ENCODE measurements at regions not wholly inside any gene's neighbourhood (a gene's known extent, or its start where the extent isn't known, plus 50 kb on each side); places are given as distances from the start of the nearest gene placed in this dataset.

DNA sequence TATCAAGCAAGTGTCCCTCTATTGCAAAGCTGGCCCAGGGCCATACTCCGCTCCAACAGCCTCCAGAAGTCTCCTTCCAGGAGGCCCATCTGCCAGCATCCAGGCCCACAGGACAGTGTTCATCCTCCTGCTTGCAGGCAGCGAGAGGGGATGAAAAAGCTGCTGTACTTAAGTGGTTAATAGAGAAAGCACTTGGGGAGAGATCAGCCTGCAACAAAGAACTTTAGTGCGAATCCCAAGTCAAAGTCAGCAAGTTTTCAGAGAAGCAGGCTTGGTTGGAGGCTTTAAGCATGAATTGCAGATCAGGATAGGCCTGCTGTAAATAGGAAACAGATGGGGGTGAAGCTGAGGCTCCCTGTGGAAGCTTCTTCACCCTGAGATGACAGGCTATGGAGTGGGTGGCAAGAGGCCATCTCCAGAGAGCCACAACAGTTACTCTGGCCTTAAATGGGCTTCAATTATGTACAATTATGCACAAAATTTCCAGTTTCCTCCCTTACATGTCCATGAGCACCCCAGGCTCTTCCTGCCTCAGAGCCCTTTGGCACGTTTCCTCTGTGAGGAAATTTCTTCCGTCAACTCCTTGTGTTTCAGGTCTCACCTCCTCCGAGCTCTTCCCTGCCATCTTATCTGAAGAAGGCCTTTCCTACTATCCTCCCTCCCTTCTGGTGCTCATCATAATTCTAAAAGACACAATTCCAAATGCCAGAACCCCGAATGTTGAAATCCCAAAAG lies 98.0 kb upstream of the NR3C1 start:
- Histone ChIP-seq H3K27me3 (no peaks in the 10 kb centered on the region), H3K36me3 (replicated peaks in 1 of 2; ENCODE audit: insufficient read depth in 1 of 2, low read depth in 2 of 2) (no peaks in the 10 kb centered on the region), H3K27ac (no peak overlapping the region), H3K4me3 (no peak overlapping the region), H3K4me1 (peaks cover 13% of the 10 kb centered on the region), H3K9me3 (no peaks in the 10 kb centered on the region)
- 86 to 92% methylated on average over 7 of the region's 7 CpGs for WGBS, 2 donors
- ATAC-seq (no peak), DNase-seq (no peak)
- intact Hi-C loops (cut with DNase I): no loop called here
- TF ChIP-seq, protein P1, sequence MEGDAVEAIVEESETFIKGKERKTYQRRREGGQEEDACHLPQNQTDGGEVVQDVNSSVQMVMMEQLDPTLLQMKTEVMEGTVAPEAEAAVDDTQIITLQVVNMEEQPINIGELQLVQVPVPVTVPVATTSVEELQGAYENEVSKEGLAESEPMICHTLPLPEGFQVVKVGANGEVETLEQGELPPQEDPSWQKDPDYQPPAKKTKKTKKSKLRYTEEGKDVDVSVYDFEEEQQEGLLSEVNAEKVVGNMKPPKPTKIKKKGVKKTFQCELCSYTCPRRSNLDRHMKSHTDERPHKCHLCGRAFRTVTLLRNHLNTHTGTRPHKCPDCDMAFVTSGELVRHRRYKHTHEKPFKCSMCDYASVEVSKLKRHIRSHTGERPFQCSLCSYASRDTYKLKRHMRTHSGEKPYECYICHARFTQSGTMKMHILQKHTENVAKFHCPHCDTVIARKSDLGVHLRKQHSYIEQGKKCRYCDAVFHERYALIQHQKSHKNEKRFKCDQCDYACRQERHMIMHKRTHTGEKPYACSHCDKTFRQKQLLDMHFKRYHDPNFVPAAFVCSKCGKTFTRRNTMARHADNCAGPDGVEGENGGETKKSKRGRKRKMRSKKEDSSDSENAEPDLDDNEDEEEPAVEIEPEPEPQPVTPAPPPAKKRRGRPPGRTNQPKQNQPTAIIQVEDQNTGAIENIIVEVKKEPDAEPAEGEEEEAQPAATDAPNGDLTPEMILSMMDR (IDR thresholded peaks at IDR 0.05): no peak
- TF ChIP-seq POLR2A (IDR thresholded peaks at IDR 0.05): no peak

DNA sequence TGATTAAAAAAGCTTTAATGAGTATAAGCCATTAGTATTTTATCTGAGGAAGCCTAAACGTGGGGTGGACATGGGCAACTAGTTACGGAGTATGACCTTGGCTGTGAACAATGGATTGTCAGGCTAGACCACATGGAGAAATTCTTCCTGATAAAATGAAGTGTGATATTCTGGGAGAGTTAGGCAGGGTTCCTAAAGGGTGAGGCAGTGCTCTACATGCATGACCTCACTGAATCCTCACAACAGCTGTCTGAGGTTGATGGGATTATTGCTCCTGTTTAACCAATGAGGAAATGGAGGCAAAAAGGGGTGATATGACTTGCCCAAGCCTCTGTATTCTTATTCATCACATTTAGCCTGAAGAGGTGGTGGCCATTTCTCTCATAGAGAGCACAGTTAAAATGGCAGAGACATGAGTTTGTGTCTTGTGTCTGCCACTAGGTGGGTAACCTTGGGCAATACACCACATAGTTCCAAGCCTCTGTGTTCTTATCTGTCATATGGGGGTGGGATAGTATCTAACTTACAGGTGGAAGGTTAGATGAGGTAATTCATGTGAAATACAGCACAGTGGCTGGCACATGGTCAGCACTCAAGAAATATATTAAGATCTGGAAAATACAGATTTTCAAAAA lies 96.1 kb upstream of the NR3C1 start:
- Histone ChIP-seq H3K27me3 (no peaks in the 10 kb centered on the region), H3K9me3 (no peaks in the 10 kb centered on the region), H3K36me3 (replicated peaks in 1 of 2; ENCODE audit: insufficient read depth in 1 of 2, low read depth in 2 of 2) (no peaks in the 10 kb centered on the region), H3K4me1 (peaks cover 13% of the 10 kb centered on the region), H3K4me3 (no peak overlapping the region), H3K27ac (no peak overlapping the region)
- 19 to 24% methylated on average over 2 of the region's 2 CpGs for WGBS, 2 donors
- DNase-seq (no peak), ATAC-seq (no peak)
- no peak for TF ChIP-seq POLR2A (IDR thresholded peaks at IDR 0.05)
- TF ChIP-seq, protein P1 (IDR thresholded peaks at IDR 0.05): no peak
- intact Hi-C loops (cut with DNase I): no loop called here

DNA sequence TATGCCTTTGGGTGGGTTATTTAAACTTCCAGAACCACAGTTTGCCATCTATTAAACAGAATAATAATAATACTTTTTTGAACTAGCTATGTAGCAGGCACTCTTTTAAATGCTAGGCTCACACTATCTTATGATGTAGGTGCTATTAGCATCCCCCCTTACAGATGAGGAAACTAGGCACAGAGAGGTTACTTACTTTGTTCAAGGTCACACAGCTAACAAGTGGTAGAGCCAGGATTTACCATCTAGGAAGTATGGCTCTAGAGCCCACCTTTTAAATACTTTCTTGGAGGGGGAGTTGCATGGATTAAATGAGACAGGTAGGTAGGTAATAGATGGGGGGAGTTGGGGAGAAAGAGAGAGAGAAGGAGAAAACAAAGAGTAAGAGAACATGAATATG lies 95.3 kb upstream of the NR3C1 start:
- no peaks in the 10 kb centered on the region for H3K27me3 ChIP-seq
- TF ChIP-seq, protein P1 (IDR thresholded peaks at IDR 0.05): no peak
- no peak for TF ChIP-seq POLR2A (IDR thresholded peaks at IDR 0.05)
- no peak overlapping the region for H3K4me3 ChIP-seq
- no peaks in the 10 kb centered on the region for H3K36me3 ChIP-seq (replicated peaks in 1 of 2; ENCODE audit: insufficient read depth in 1 of 2, low read depth in 2 of 2)
- intact Hi-C loops (cut with DNase I): no loop called here
- DNase-seq (no peak), ATAC-seq (no peak)
- H3K4me1 ChIP-seq: peaks cover 13% of the 10 kb centered on the region
- H3K27ac ChIP-seq: no peak overlapping the region
- H3K9me3 ChIP-seq: no peaks in the 10 kb centered on the region

DNA sequence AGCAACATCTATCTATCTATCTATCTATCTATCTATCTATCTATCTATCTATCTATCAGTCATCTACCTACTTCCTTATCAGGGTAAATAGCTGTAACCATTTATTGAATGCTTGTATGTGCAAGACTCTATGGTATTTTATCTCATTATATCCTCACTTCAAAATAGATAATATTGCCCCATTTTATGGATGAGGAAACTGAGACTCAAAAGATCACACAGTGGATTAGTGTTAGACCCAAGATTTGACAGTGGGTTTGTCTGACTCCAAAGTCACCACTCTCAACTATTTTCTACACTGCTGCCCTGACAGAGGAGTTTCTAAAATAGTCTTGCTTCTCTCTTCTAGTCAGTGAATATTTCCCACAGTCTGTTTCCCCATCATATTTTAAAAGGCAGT lies 94.3 kb upstream of the NR3C1 start:
- H3K27ac ChIP-seq: no peak overlapping the region
- no peak for ATAC-seq
- DNase-seq: no peak
- TF ChIP-seq, protein P1 (IDR thresholded peaks at IDR 0.05): no peak
- no peak for TF ChIP-seq POLR2A (IDR thresholded peaks at IDR 0.05)
- no peaks in the 10 kb centered on the region for H3K9me3 ChIP-seq
- no peaks in the 10 kb centered on the region for H3K36me3 ChIP-seq (replicated peaks in 1 of 2; ENCODE audit: insufficient read depth in 1 of 2, low read depth in 2 of 2)
- intact Hi-C loops (cut with DNase I): no loop called here
- peaks cover 13% of the 10 kb centered on the region for H3K4me1 ChIP-seq
- H3K27me3 ChIP-seq: no peaks in the 10 kb centered on the region
- H3K4me3 ChIP-seq: no peak overlapping the region

DNA sequence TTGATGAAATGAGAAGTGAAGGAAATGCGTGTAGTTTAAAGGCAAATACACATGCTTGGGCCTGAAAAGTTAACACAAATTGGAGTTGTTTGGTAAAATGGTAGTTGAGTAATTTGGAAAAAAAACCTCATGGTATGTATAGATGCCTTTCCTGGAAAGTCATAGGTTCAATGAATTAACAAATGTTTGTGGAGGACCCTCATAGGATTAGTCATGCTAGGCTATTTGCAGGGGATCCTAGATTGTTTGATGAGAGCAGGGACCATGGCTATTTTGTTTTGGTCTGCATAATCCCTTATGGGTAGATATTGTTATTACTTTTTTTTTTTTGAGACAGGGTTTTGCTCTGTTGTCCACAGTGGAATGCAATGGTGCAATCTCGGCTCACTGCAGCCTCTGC lies 93.5 kb upstream of the NR3C1 start:
- intact Hi-C loops (cut with DNase I): no loop called here
- no peak overlapping the region for H3K27ac ChIP-seq
- no peak overlapping the region for H3K4me3 ChIP-seq
- 78 to 93% methylated on average over 2 of the region's 2 CpGs for WGBS, 2 donors
- H3K9me3 ChIP-seq: no peaks in the 10 kb centered on the region
- peaks cover 0 to 4% of the 10 kb centered on the region in 2 donors for H3K36me3 ChIP-seq (replicated peaks in 1 of 2; ENCODE audit: insufficient read depth in 1 of 2, low read depth in 2 of 2)
- ATAC-seq (no peak), DNase-seq (no peak)
- TF ChIP-seq POLR2A (IDR thresholded peaks at IDR 0.05): no peak
- TF ChIP-seq, protein P1 (IDR thresholded peaks at IDR 0.05): no peak
- H3K27me3 ChIP-seq: no peaks in the 10 kb centered on the region
- H3K4me1 ChIP-seq: peaks cover 13% of the 10 kb centered on the region

All from body of pancreas (tissue), 4 donors.